Sigmoid colon (tissue), 3 donors: ENCODE measurements at regions not wholly inside any gene's neighbourhood (a gene's known extent, or its start where the extent isn't known, plus 50 kb on each side); places are given as distances from the start of the nearest gene placed in this dataset.

ENCODE experiments used
- CTCF ChIP-seq, 4 experiments: fragments of 450-650 bp in 3 of 4; fragments of 200-600 bp in 1 of 4; IDR thresholded peaks; one replicate each; pipeline ENCODE4 v1.5.1; 2016 to 2019; ENCODE audit warnings: antibody characterized with exemption in 4 of 4, mild to moderate bottlenecking in 3 of 4, moderate library complexity in 2 of 4
- POLR2A ChIP-seq, 2 donors: fragments of 450-650 bp; IDR thresholded peaks; one replicate each; pipeline ENCODE4 v1.6.1; 2016; ENCODE audit warnings: antibody characterized with exemption in 2 of 2, mild to moderate bottlenecking in 2 of 2, moderate library complexity in 2 of 2

- no peak for TF ChIP-seq CTCF (IDR thresholded peaks at IDR 0.05)
- TF ChIP-seq POLR2A (IDR thresholded peaks at IDR 0.05): no peak
Observed at GRCh38 chr10:130491693-130492050, 355.5 kb downstream of the GLRX3 start.
